Endothelial cell of umbilical vein (primary cell): ENCODE measurements at regions not wholly inside any gene's neighbourhood (a gene's known extent, or its start where the extent isn't known, plus 50 kb on each side); places are given as distances from the start of the nearest gene placed in this dataset.

Source experiments
- BruUV-seq: library from RNA; stranded (reverse); fragments of 400-500 nt; replicated peaks from 2 replicates; lab custom pipeline; 2021; lab: Mats Ljungman, UMichigan
- CTCF ChIA-PET: fragments of 300-600, 350-600 bp; sonication (Branson Sonifier 250); formaldehyde crosslinking; loops from one replicate; lab custom pipeline; 2021; ENCODE audit warnings: antibody characterized with exemption, inconsistent platforms; lab: Charles Lee
- POLR2A ChIA-PET: fragments of 300-600, 350-600 bp; sonication (Branson Sonifier 250); formaldehyde crosslinking; loops from one replicate; lab custom pipeline; 2021; ENCODE audit warnings: antibody characterized with exemption, inconsistent platforms; lab: Charles Lee
- DNase-seq: peaks from one replicate; pipeline ENCODE4 v3.0.0-alpha.2; 2011; ENCODE audit warnings: low read depth, low spot score
- FAIRE-seq: peaks from 2 replicates; lab custom pipeline; 2011; peaks lifted over from hg19 to GRCh38; lab: Jason Lieb, UNC
- H2AFZ ChIP-seq: 2 replicates; pipeline ENCODE4 v1.6.0; 2012; ENCODE audit warnings: low read depth, low read length, control low read depth, inconsistent platforms
- H3K27ac ChIP-seq: 2 replicates; pipeline ENCODE4 v1.5.1; 2011; ENCODE audit warnings: low read depth, mild to moderate bottlenecking, control low read depth, low read length, moderate library complexity; ENCODE audit not compliant: insufficient read depth
- H3K27me3 ChIP-seq, 2 experiments: 2 replicates each; pipeline versions ENCODE4 v1.6.0 to v1.6.1; 2011; ENCODE audit warnings: low read length in 2 of 2, mixed read lengths in 1 of 2; ENCODE audit not compliant: control insufficient read depth in 2 of 2, insufficient read depth in 2 of 2
- H3K36me3 ChIP-seq, 2 experiments: 2 replicates in 1 of 2; 3 replicates in 1 of 2; pipeline ENCODE4 v1.5.1; 2011; ENCODE audit warnings: low read length in 2 of 2, mild to moderate bottlenecking in 1 of 2, moderate library complexity in 1 of 2; ENCODE audit not compliant: control insufficient read depth in 2 of 2, insufficient read depth in 2 of 2; ENCODE audit errors: extremely low read depth in 1 of 2
- H3K4me1 ChIP-seq: 3 replicates; pipeline ENCODE4 v1.5.1; 2011; ENCODE audit warnings: mild to moderate bottlenecking, low read length; ENCODE audit not compliant: control insufficient read depth, insufficient read depth; ENCODE audit errors: extremely low read depth
- H3K4me2 ChIP-seq: 2 replicates; pipeline ENCODE4 v1.6.1; 2011; ENCODE audit warnings: low read length, control low read depth, mixed read lengths; ENCODE audit not compliant: insufficient read depth
- H3K4me3 ChIP-seq, 3 experiments: fragments of 200-600 bp in 1 of 3; sonication (generic), shearing (Covaris generic) in 1 of 3; replicated peaks in 1 of 3; 2 replicates each; pipeline ENCODE4 v1.5.1; 2011 to 2016; ENCODE audit warnings: control low read depth in 3 of 3, low read length in 3 of 3, mild to moderate bottlenecking in 2 of 3, inconsistent platforms in 1 of 3, low read depth in 1 of 3, moderate library complexity in 1 of 3; ENCODE audit not compliant: insufficient read depth in 1 of 3
- H3K79me2 ChIP-seq: 2 replicates; pipeline ENCODE4 v1.6.0; 2012; ENCODE audit warnings: low read length, inconsistent platforms; ENCODE audit not compliant: control insufficient read depth, insufficient read depth
- H3K9ac ChIP-seq: replicated peaks from 2 replicates; pipeline ENCODE3; 2011; ENCODE audit warnings: low read length, control low read depth; ENCODE audit not compliant: insufficient read depth; ENCODE audit errors: extremely low read depth
- H3K9me1 ChIP-seq: replicated peaks from 3 replicates; pipeline ENCODE4 v1.6.0; 2011; ENCODE audit warnings: mild to moderate bottlenecking, low read length; ENCODE audit not compliant: control insufficient read depth, insufficient read depth; ENCODE audit errors: extremely low read depth
- H3K9me3 ChIP-seq: replicated peaks from 2 replicates; pipeline ENCODE4 v1.5.1; 2012; ENCODE audit warnings: low read length, inconsistent platforms; ENCODE audit not compliant: control insufficient read depth, insufficient read depth
- H4K20me1 ChIP-seq: replicated peaks from 2 replicates; pipeline ENCODE3; 2011; ENCODE audit warnings: mild to moderate bottlenecking, low read length; ENCODE audit not compliant: control insufficient read depth, insufficient read depth; ENCODE audit errors: extremely low read depth
- CTCF ChIP-seq, 2 donors: IDR thresholded peaks; 1 replicate in 1 of 2; 2 replicates in 1 of 2; pipeline ENCODE4 v1.5.1; 2011; ENCODE audit warnings: low read length in 2 of 2, mild to moderate bottlenecking in 2 of 2, moderate library complexity in 2 of 2, control low read depth in 1 of 2, inconsistent platforms in 1 of 2, low read depth in 1 of 2; ENCODE audit not compliant: insufficient read depth in 1 of 2; ENCODE audit errors: extremely low read depth in 1 of 2
- EZH2 ChIP-seq: IDR thresholded peaks from 2 replicates; pipeline ENCODE4 v1.6.1; 2012; ENCODE audit warnings: borderline replicate concordance, low read depth, mild to moderate bottlenecking, moderate library complexity, low read length, inconsistent platforms; ENCODE audit not compliant: severe bottlenecking
- FOS ChIP-seq: IDR thresholded peaks from 2 replicates; pipeline ENCODE4 v1.6.1; 2011; ENCODE audit warnings: mild to moderate bottlenecking, low read length, moderate library complexity, borderline replicate concordance; ENCODE audit not compliant: insufficient read depth
- GATA2 ChIP-seq: IDR thresholded peaks from 2 replicates; pipeline ENCODE4 v1.7.0; 2011; ENCODE audit warnings: low read depth, mild to moderate bottlenecking, moderate library complexity, mixed read lengths, low read length; ENCODE audit not compliant: insufficient read length, insufficient read depth
- JUN ChIP-seq: IDR thresholded peaks from 2 replicates; pipeline ENCODE4 v1.6.1; 2011; ENCODE audit warnings: borderline replicate concordance, low read depth; ENCODE audit not compliant: insufficient read length, insufficient read depth
- MAX ChIP-seq: IDR thresholded peaks from 2 replicates; pipeline ENCODE4 v1.6.1; 2011; ENCODE audit not compliant: insufficient read depth, insufficient read length
- MYC ChIP-seq: IDR thresholded peaks from one replicate; pipeline ENCODE4 v1.6.1; 2011; ENCODE audit warnings: mild to moderate bottlenecking, low read depth, low read length
- POLR2A ChIP-seq: IDR thresholded peaks from 2 replicates; pipeline ENCODE4 v1.6.1; 2012; ENCODE audit warnings: low read depth, mild to moderate bottlenecking, control low read depth, low read length
- POLR2AphosphoS5 ChIP-seq: IDR thresholded peaks from 2 replicates; pipeline ENCODE4 v1.6.1; 2012; ENCODE audit warnings: low read depth, mild to moderate bottlenecking, control low read depth, low read length, moderate library complexity; ENCODE audit not compliant: insufficient read depth
- dilution Hi-C: fragments of 300-500 bp; cut with MboI; formaldehyde crosslinking; loops from one replicate; pipeline ENCODE4 v1.15.0; 2019; ENCODE audit warnings: low sequenced_read_pairs; ENCODE audit not compliant: extremely low pct_ligation_motif_present
- intact Hi-C: fragments of 100-400 bp; cut with micrococcal nuclease; formaldehyde crosslinking; loops from one replicate; pipeline ENCODE4 v1.10.0; 2022

- FAIRE-seq: no peak
- Histone ChIP-seq H3K36me3 (no peaks in the 10 kb centered on the region), H3K4me3 (no peak overlapping the region), H3K4me2 (no peak overlapping the region), H3K9me1 (no peaks in the 10 kb centered on the region), H3K27me3 (no peaks in the 10 kb centered on the region), H3K9ac (no peak overlapping the region), H4K20me1 (no peaks in the 10 kb centered on the region), H3K27ac (no peak overlapping the region), H2AFZ (no peak overlapping the region), H3K9me3 (no peaks in the 10 kb centered on the region), H3K4me1 (no peaks in the 10 kb centered on the region), H3K79me2 (no peaks in the 10 kb centered on the region)
- intact Hi-C loops (no loop called here), dilution Hi-C loops (no loop called here)
- ChIA-PET CTCF (no interaction called here), POLR2A (no interaction called here)
- no peak for DNase-seq
- no TSS peak for BruUV-seq
- TF ChIP-seq FOS: no peak
- TF ChIP-seq CTCF (IDR thresholded peaks at IDR 0.05; ENCODE audit: extremely low read depth in 1 of 2, insufficient read depth in 1 of 2, low read depth in 1 of 2, low read length in 2 of 2): no peak
- no peak for TF ChIP-seq MAX
- no peak for TF ChIP-seq POLR2AphosphoS5
- TF ChIP-seq EZH2: no peak
- TF ChIP-seq MYC: no peak
- no peak for TF ChIP-seq JUN
- no peak for TF ChIP-seq GATA2
- TF ChIP-seq POLR2A: no peak
Observed at GRCh38 chr7:17617380-17617779, 318.9 kb downstream of the AHR start.
